ENCODE measurements at regions not wholly inside any gene's neighbourhood (a gene's known extent, or its start where the extent isn't known, plus 50 kb on each side); places are given as distances from the start of the nearest gene placed in this dataset.

DNA sequence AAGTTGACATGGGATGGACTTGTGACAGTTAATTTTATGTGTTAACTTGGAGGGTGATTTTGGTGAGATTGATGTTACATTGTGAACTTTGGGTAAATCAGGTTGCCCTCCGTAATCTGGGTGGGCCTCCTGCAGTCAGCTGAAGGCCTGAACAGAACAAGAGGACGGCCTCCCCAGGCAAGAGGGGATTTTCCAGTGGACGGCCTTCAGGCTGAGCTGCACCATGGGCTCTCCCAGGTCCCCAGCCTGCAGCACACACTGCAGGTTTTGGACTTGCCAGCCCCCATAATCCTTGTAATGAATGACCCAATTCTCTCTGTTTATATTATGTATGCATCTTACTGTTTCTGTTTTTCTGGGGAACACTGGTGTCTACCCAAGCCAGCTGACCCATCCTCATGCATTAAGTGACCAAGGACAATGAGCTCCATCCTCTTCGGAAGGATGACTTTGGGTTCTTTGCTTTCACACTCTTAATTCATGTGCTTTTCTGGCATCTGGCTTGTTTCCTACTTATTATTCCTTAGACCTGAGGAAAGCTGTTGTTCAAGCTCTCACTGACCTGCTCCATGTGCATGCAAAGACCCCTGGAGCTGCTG lies 64.2 kb downstream of the DACT2 start:
- H3K4me3 ChIP-seq = no peak overlapping the region
- no peak for TF ChIP-seq CTCF (IDR thresholded peaks at IDR 0.05)
- no peaks in the 10 kb centered on the region for H3K36me3 ChIP-seq
- H3K27ac ChIP-seq = no peak overlapping the region
- no peaks in the 10 kb centered on the region for H3K27me3 ChIP-seq
- H3K4me1 ChIP-seq = no peaks in the 10 kb centered on the region
- no peaks in the 10 kb centered on the region for H3K9me3 ChIP-seq
- intact Hi-C loops (cut with DNase I) = no loop called here
- no peak for DNase-seq
- H3K9ac ChIP-seq (ENCODE audit: low read depth in 2 of 2, low read length in 2 of 2) = no peak overlapping the region

DNA sequence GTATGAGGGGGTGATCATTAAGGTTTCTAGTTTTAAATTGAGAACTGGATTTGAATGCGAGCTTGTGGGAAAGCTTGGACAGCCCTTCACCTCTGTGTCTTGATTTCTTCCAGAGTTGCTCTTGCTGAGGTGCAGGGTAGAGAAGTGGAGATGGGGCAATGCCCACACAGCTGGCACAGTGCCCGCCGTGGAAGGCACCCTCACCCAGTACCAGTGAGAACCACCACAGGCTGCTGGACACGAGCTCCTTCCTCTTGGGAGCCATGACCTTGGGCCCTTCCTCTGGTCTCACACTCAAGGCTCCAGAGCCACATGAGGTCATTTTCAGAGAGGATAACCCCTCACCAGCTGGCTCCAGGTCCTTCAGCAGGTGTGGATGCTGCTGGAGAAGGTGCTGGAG lies 67.3 kb downstream of the DACT2 start:
- DNase-seq = no peak
- Histone ChIP-seq H3K27me3 (no peaks in the 10 kb centered on the region), H3K36me3 (no peaks in the 10 kb centered on the region), H3K9me3 (no peaks in the 10 kb centered on the region), H3K4me1 (peaks cover 8% of the 10 kb centered on the region), H3K27ac (no peak overlapping the region), H3K9ac (ENCODE audit: low read depth in 2 of 2, low read length in 2 of 2) (no peak overlapping the region), H3K4me3 (no peak overlapping the region)
- no peak for TF ChIP-seq CTCF (IDR thresholded peaks at IDR 0.05)
- intact Hi-C loops (cut with DNase I) = no loop called here

GRCh38 chr6:168250250-168250649 lies 69.3 kb downstream of the DACT2 start:
- Histone ChIP-seq H3K27ac (no peak overlapping the region), H3K9me3 (no peaks in the 10 kb centered on the region), H3K4me3 (no peak overlapping the region), H3K9ac (ENCODE audit: low read depth in 2 of 2, low read length in 2 of 2) (no peak overlapping the region), H3K27me3 (no peaks in the 10 kb centered on the region), H3K36me3 (no peaks in the 10 kb centered on the region), H3K4me1 (peaks cover 10% of the 10 kb centered on the region)
- DNase-seq = no peak
- no peak for TF ChIP-seq CTCF (IDR thresholded peaks at IDR 0.05)
- intact Hi-C loops (cut with DNase I) = no loop called here

GRCh38 chr6:168249746-168250145 lies 69.8 kb downstream of the DACT2 start:
- Histone ChIP-seq H3K27ac (no peak overlapping the region), H3K9ac (ENCODE audit: low read depth in 2 of 2, low read length in 2 of 2) (no peak overlapping the region), H3K36me3 (no peaks in the 10 kb centered on the region), H3K4me1 (peaks cover 10% of the 10 kb centered on the region), H3K9me3 (no peaks in the 10 kb centered on the region), H3K4me3 (no peak overlapping the region), H3K27me3 (no peaks in the 10 kb centered on the region)
- intact Hi-C loops (cut with DNase I) = no loop called here
- DNase-seq = no peak
- no peak for TF ChIP-seq CTCF (IDR thresholded peaks at IDR 0.05)

DNA sequence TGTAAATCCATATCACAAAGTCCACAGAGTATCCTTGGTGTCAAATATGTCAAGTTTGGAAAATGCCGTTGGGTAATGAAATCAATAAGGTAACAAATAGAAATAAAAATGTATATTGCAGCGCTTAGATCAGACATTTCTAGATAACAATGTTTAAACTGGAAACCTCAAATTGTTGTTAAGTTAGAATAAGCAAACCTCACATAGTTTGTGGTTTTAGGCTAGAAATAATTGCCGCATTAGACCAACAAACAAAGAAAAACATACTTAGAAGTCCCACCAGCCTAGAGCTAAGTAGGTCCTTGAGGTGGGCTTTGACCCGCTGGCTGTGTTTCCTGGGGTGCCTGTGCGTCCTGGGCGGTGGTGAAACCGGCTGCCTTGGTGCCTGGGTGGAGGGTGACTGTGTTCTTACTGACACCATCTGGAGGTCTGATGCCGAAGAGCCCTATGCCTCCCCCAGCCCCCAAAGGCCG lies 71.4 kb downstream of the DACT2 start:
- no peak for TF ChIP-seq CTCF (IDR thresholded peaks at IDR 0.05)
- H3K9me3 ChIP-seq = no peaks in the 10 kb centered on the region
- no peaks in the 10 kb centered on the region for H3K36me3 ChIP-seq
- no peak for DNase-seq
- H3K4me1 ChIP-seq = peaks cover 10% of the 10 kb centered on the region
- no peaks in the 10 kb centered on the region for H3K27me3 ChIP-seq
- no peak overlapping the region for H3K4me3 ChIP-seq
- no peak overlapping the region for H3K9ac ChIP-seq (ENCODE audit: low read depth in 2 of 2, low read length in 2 of 2)
- intact Hi-C loops (cut with DNase I) = no loop called here
- no peak overlapping the region for H3K27ac ChIP-seq
